IMR-90 (cell line): ENCODE measurements at regions not wholly inside any gene's neighbourhood (a gene's known extent, or its start where the extent isn't known, plus 50 kb on each side); places are given as distances from the start of the nearest gene placed in this dataset.

ENCODE experiments used
- ATAC-seq: fragments of 200-7000 bp; cut with Tn5 transposase; 2 replicates; pipeline ENCODE4 v1.9.1; 2020; ENCODE audit warnings: low read depth, mild to moderate bottlenecking, moderate library complexity
- BruUV-seq: library from RNA; stranded (reverse); fragments of 400-500 nt; replicated peaks from 2 replicates; lab custom pipeline; 2021; lab: Mats Ljungman, UMichigan
- CTCF ChIA-PET: fragments of 300-600 bp; formaldehyde crosslinking; extraction: SDS; loops from one replicate; lab custom pipeline; 2021; ENCODE audit warnings: antibody characterized with exemption; lab: Yijun Ruan, JAX
- POLR2A ChIA-PET: fragments of 300-600 bp; sonication (Branson Sonifier 250); formaldehyde crosslinking; loops from one replicate; lab custom pipeline; 2022; ENCODE audit warnings: antibody characterized with exemption; ENCODE audit not compliant: unreplicated experiment; lab: Charles Lee
- DNase-seq: peaks from one replicate; pipeline ENCODE4 v3.0.0; 2013
- H2AFZ ChIP-seq: replicated peaks from 2 replicates; pipeline ENCODE3; 2013; ENCODE audit warnings: low read length, mild to moderate bottlenecking; ENCODE audit not compliant: poor library complexity
- H2AK5ac ChIP-seq: 2 replicates; pipeline ENCODE4 v1.6.1; 2013; ENCODE audit warnings: low read depth, low read length, inconsistent platforms
- H2AK9ac ChIP-seq: replicated peaks from 2 replicates; pipeline ENCODE3; 2013; ENCODE audit warnings: mild to moderate bottlenecking, low read depth, low read length, moderate library complexity; ENCODE audit not compliant: poor library complexity
- H2BK120ac ChIP-seq: 2 replicates; pipeline ENCODE4 v1.6.1; 2013; ENCODE audit warnings: low read depth, low read length, inconsistent platforms
- H2BK15ac ChIP-seq: 3 replicates; pipeline ENCODE4 v1.6.1; 2013; ENCODE audit warnings: low read depth, low read length, inconsistent platforms
- H2BK20ac ChIP-seq: 2 replicates; pipeline ENCODE4 v1.6.1; 2013; ENCODE audit warnings: low read depth, mild to moderate bottlenecking, inconsistent platforms, low read length, moderate library complexity
- H2BK5ac ChIP-seq: 2 replicates; pipeline ENCODE4 v1.6.1; 2013; ENCODE audit warnings: mild to moderate bottlenecking, low read depth, low read length, inconsistent platforms; ENCODE audit not compliant: poor library complexity, severe bottlenecking
- H3K14ac ChIP-seq: replicated peaks from 2 replicates; pipeline ENCODE4 v1.6.1; 2013; ENCODE audit warnings: low read depth, low read length, inconsistent platforms
- H3K18ac ChIP-seq: 2 replicates; pipeline ENCODE4 v1.6.1; 2013; ENCODE audit warnings: low read depth, low read length, control low read depth
- H3K23ac ChIP-seq: 2 replicates; pipeline ENCODE4 v1.6.1; 2013; ENCODE audit warnings: low read depth, low read length, inconsistent platforms
- H3K27ac ChIP-seq: 2 replicates; pipeline ENCODE4 v1.5.1; 2013; ENCODE audit warnings: mild to moderate bottlenecking, control low read depth, low read length; ENCODE audit not compliant: insufficient read depth
- H3K27me3 ChIP-seq: 2 replicates; pipeline ENCODE4 v1.6.1; 2013; ENCODE audit warnings: low read length; ENCODE audit not compliant: control insufficient read depth, insufficient read depth
- H3K36me3 ChIP-seq: 2 replicates; pipeline ENCODE4 v1.6.1; 2013; ENCODE audit warnings: low read length, mixed read lengths; ENCODE audit not compliant: control insufficient read depth, insufficient read depth
- H3K4ac ChIP-seq: 2 replicates; pipeline ENCODE4 v1.6.1; 2013; ENCODE audit warnings: low read depth, low read length, inconsistent platforms
- H3K4me1 ChIP-seq: 2 replicates; pipeline ENCODE4 v1.6.1; 2013; ENCODE audit warnings: low read length, mixed read lengths; ENCODE audit not compliant: control insufficient read depth, insufficient read depth
- H3K4me2 ChIP-seq: 2 replicates; pipeline ENCODE4 v1.6.1; 2013; ENCODE audit warnings: low read depth, mild to moderate bottlenecking, control low read depth, low read length, moderate library complexity
- H3K4me3 ChIP-seq: 2 replicates; pipeline ENCODE4 v1.5.1; 2013; ENCODE audit warnings: low read depth, mild to moderate bottlenecking, control low read depth, low read length, moderate library complexity; ENCODE audit not compliant: insufficient read depth
- H3K56ac ChIP-seq: 2 replicates; pipeline ENCODE4 v1.6.1; 2013; ENCODE audit warnings: low read length, inconsistent platforms; ENCODE audit not compliant: insufficient read depth; ENCODE audit errors: extremely low read depth
- H3K79me1 ChIP-seq, 2 experiments: 2 replicates each; pipeline ENCODE4 v1.6.1; 2013; ENCODE audit warnings: low read length in 2 of 2, inconsistent platforms in 1 of 2, low read depth in 1 of 2
- H3K9ac ChIP-seq: 2 replicates; pipeline ENCODE4 v1.6.1; 2013; ENCODE audit warnings: low read depth, low read length, control low read depth
- H3K9me1 ChIP-seq: 2 replicates; pipeline ENCODE4 v1.6.1; 2013; ENCODE audit warnings: low read length, inconsistent platforms; ENCODE audit not compliant: insufficient read depth
- H3K9me3 ChIP-seq: 2 replicates; pipeline ENCODE4 v1.6.1; 2013; ENCODE audit warnings: low read length; ENCODE audit not compliant: control insufficient read depth, insufficient read depth
- H4K20me1 ChIP-seq: 2 replicates; pipeline ENCODE4 v1.6.1; 2013; ENCODE audit warnings: low read length, inconsistent platforms; ENCODE audit not compliant: insufficient read depth
- H4K5ac ChIP-seq: 2 replicates; pipeline ENCODE4 v1.6.1; 2013; ENCODE audit warnings: mild to moderate bottlenecking, low read depth, low read length, control low read depth
- H4K8ac ChIP-seq, 2 experiments: 2 replicates each; pipeline ENCODE4 v1.6.1; 2013; ENCODE audit warnings: low read depth in 2 of 2, low read length in 2 of 2, control low read depth in 1 of 2, inconsistent platforms in 1 of 2
- H4K91ac ChIP-seq: 2 replicates; pipeline ENCODE4 v1.6.1; 2013; ENCODE audit warnings: low read depth, low read length, inconsistent platforms; ENCODE audit not compliant: insufficient read depth
- CEBPB ChIP-seq: IDR thresholded peaks from 2 replicates; pipeline ENCODE4 v1.6.1; 2012; ENCODE audit warnings: low read depth, low read length, improper control_type of control experiment
- ELK1 ChIP-seq: fragments of 150-350 bp; IDR thresholded peaks from 2 replicates; pipeline ENCODE4 v1.6.1; 2016; ENCODE audit warnings: low read depth, mild to moderate bottlenecking, low read length, moderate library complexity, borderline replicate concordance
- RCOR1 ChIP-seq: IDR thresholded peaks from 2 replicates; pipeline ENCODE4 v1.6.1; 2012; ENCODE audit warnings: mild to moderate bottlenecking, low read length, improper control_type of control experiment; ENCODE audit not compliant: insufficient replicate concordance
- whole genome bisulfite sequencing, 2 experiments: methylation state at CpG; one replicate each; pipeline versions ENCODE4 v1.1.5 to v1.1.7; 2013; ENCODE audit warnings: missing lambda C conversion rate in 2 of 2; ENCODE audit not compliant: insufficient read length in 1 of 2; ENCODE audit errors: extremely low coverage in 2 of 2; 5-methylcytosine and 5-hydroxymethylcytosine counted together
- dilution Hi-C: fragments of 300-500 bp; cut with HindIII; formaldehyde crosslinking; loops from one replicate; pipeline ENCODE4 v1.14.3; 2018; ENCODE audit warnings: low sequenced_read_pairs; ENCODE audit not compliant: unreplicated experiment
- in situ Hi-C: fragments of 300-500 bp; cut with MboI; formaldehyde crosslinking; loops from 3 replicates; pipeline ENCODE4 v1.14.3; 2019; ENCODE audit warnings: low sequenced_read_pairs, inconsistent platforms, mixed read lengths
- intact Hi-C: fragments of 100-400 bp; cut with micrococcal nuclease; formaldehyde crosslinking; loops from 2 replicates; pipeline ENCODE4 v1.10.0; 2022

DNA sequence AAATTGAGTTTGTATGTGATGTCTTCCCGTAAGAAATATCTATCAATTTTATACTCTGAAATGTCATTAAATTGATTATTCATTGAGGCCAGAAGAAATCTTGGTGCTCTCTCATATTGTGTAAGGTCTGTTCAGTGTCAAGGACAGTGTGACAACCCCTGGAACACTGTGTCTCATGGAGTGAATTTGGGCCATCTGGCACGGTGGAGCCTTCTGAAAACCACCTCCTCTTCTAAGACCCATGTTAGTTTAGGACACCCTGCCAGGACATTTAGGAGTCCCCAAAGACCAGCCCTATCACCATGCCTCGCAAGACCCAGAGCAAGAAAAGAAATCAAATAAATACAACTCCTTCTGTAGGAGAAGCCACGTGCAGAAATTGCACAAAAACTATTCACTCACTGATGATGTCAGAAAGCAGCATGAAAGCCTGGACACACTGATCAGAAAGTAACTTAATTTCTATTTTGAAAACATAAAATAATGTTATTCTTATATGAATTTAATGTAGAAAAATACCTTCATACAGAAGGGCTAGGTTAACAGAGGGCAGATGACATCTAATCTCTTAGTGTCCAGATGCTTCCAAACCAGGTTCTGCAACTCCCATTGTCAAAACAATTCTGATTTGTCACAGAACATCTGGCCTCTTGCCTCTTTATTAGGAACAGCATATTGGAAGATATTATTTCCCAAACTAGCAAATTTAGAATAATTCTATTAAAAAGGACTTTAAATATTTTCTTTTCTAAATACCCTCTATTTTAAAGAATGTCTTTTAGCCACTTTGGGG is 298.8 kb downstream of the NR2F1-AS1 start:
- Histone ChIP-seq H3K4me1 (peaks cover 2% of the 10 kb centered on the region), H3K56ac (no peak overlapping the region), H3K18ac (no peak overlapping the region), H3K14ac (no peak overlapping the region), H3K27me3 (no peaks in the 10 kb centered on the region), H2AK9ac (no peak overlapping the region), H4K91ac (no peak overlapping the region), H3K4ac (no peak overlapping the region), H3K9ac (no peak overlapping the region), H2BK20ac (no peak overlapping the region), H3K4me2 (no peak overlapping the region), H2AK5ac (no peak overlapping the region), H4K8ac (no peak overlapping the region), H2BK5ac (no peak overlapping the region), H3K36me3 (no peaks in the 10 kb centered on the region), H4K20me1 (no peaks in the 10 kb centered on the region), H2BK15ac (no peak overlapping the region), H2AFZ (no peak overlapping the region), H3K79me1 (no peaks in the 10 kb centered on the region), H3K9me1 (no peaks in the 10 kb centered on the region), H3K4me3 (no peak overlapping the region), H3K23ac (no peak overlapping the region), H2BK120ac (no peak overlapping the region), H3K9me3 (peaks cover 6% of the 10 kb centered on the region; the same call in 1 of the 2 replicates), H3K27ac (no peak overlapping the region), H4K5ac (no peak overlapping the region)
- in situ Hi-C loops (no loop called here), intact Hi-C loops (no loop called here), dilution Hi-C loops (no loop called here)
- BruUV-seq, result no TSS peak
- no CpG with 5 or more reads among the region's 4 CpGs for WGBS, 2 experiments
- CTCF ChIA-PET, result no interaction called here
- no peak for TF ChIP-seq CEBPB
- no peak for TF ChIP-seq RCOR1
- no peak for TF ChIP-seq ELK1
- DNase-seq (no peak), ATAC-seq (no peak)
- POLR2A ChIA-PET, result no interaction called here
